ENCODE measurements at regions not wholly inside any gene's neighbourhood (a gene's known extent, or its start where the extent isn't known, plus 50 kb on each side); places are given as distances from the start of the nearest gene placed in this dataset.

DNA sequence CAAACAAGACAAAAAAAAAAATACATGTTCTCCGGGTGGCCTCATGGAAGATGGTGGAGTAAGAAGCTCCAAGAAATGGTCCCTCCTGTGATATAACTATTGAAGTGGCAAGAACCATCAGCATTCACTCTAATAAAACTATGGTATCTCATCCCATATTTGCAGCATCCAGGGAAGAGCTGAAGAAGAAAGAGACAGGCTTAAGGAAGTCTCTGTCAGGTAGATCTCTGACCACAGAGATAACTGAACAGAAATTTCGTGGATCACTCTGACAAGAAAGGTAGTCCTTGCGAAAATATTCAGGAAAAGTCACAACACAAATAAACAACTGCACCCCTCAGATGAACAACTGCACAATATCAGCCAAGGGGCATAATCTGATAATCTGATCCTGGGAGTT, 54.6 kb upstream of the IGLL5 start:
- CTCF ChIA-PET = interaction anchor here (1.5 kb wide), 1 partner anchor 17 kb away, joined by 3 read pairs; no protein-coding TSS in a partner anchor

DNA sequence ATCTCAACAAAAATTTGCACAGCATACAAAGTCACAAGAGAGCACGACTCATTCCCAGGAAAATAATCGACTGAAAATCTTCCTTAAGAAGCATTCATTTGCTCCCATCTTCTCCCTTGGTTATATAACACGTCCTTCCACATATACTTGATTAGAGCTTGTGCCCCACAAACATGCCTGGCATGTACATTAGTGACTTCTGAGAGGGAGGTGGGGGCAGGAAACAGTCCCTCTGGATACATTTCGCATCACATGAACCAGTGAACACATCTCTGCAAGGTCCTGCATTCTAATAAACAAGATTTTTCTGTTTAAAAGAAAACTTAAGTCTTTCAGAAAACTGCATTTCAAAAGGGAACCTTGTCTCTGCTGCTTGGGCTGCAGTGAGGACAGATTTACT, 54.1 kb upstream of the IGLL5 start:
- no peak for DNase-seq (ENCODE audit: low read depth, low spot score)
- no peak overlapping the region for H3K4me3 ChIP-seq (ENCODE audit: low read depth, low read length)
- ChIA-PET POLR2A (no interaction called here), CTCF (no interaction called here)
- TF ChIP-seq, protein P1, sequence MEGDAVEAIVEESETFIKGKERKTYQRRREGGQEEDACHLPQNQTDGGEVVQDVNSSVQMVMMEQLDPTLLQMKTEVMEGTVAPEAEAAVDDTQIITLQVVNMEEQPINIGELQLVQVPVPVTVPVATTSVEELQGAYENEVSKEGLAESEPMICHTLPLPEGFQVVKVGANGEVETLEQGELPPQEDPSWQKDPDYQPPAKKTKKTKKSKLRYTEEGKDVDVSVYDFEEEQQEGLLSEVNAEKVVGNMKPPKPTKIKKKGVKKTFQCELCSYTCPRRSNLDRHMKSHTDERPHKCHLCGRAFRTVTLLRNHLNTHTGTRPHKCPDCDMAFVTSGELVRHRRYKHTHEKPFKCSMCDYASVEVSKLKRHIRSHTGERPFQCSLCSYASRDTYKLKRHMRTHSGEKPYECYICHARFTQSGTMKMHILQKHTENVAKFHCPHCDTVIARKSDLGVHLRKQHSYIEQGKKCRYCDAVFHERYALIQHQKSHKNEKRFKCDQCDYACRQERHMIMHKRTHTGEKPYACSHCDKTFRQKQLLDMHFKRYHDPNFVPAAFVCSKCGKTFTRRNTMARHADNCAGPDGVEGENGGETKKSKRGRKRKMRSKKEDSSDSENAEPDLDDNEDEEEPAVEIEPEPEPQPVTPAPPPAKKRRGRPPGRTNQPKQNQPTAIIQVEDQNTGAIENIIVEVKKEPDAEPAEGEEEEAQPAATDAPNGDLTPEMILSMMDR (IDR thresholded peaks at IDR 0.05; ENCODE audit: insufficient read depth, low read length, missing control alignments) = no peak

More for the DNA sequence above, 54.6 kb upstream of the IGLL5 start:
- no peak overlapping the region for H3K4me3 ChIP-seq (ENCODE audit: low read depth, low read length)
- TF ChIP-seq, protein P1 (IDR thresholded peaks at IDR 0.05; ENCODE audit: insufficient read depth, low read length, missing control alignments) = no peak
- POLR2A ChIA-PET = no interaction called here
- DNase-seq (ENCODE audit: low read depth, low spot score) = no peak

DNA sequence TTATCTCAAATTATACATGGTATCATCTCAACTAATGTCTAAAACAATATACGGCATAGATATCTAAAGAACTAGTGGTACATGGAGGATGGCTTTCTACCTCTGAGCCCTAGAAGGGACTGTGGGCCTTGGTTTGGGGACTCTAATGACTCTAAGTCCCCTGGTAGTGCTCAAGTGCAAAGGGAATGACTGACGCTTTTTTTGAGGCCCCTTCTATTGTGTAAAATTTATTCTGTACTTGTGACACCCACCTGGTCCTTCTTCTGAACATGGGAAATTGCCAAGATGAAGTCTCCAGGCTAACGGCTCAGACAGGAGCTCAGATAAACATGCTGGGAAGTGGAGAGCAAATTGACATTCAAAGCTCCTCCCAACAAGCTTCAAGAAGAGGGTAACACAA, 53.4 kb upstream of the IGLL5 start:
- no peak for DNase-seq (ENCODE audit: low read depth, low spot score)
- CTCF ChIA-PET = interaction anchor here (0.9 to 1.1 kb wide), 2 partner anchors 14 to 15 kb away, joined by 3 read pairs; no protein-coding TSS in a partner anchor

DNA sequence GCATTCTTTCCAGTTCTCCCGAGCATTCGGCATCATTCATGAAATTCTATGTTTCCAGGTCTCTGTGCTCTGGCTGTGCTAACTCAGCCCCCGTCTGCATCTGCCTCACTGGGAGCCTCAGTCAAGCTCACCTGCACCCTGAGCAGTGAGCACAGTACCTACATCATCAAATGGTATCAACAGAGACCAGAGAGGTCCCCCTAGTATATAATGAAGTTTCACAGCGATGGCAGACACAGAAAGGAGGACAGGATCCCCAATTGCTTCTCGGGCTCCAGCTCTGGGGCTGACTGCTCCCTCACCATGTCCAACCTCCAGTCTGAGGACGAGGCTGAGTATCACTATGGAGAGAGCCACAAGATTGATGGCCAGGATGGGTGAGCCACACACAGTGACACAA, 52.8 kb upstream of the IGLL5 start:
- POLR2A ChIA-PET = no interaction called here
- no peak for DNase-seq (ENCODE audit: low read depth, low spot score)
- CTCF ChIA-PET = interaction anchor here (0.9 to 1.1 kb wide), 2 partner anchors 13 to 15 kb away, joined by 3 read pairs; no protein-coding TSS in a partner anchor
- TF ChIP-seq, protein P1 (IDR thresholded peaks at IDR 0.05; ENCODE audit: insufficient read depth, low read length, missing control alignments) = no peak
- no peak overlapping the region for H3K4me3 ChIP-seq (ENCODE audit: low read depth, low read length)

More for the DNA sequence above, 53.4 kb upstream of the IGLL5 start:
- TF ChIP-seq, protein P1 (IDR thresholded peaks at IDR 0.05; ENCODE audit: insufficient read depth, low read length, missing control alignments) = no peak
- POLR2A ChIA-PET = no interaction called here
- H3K4me3 ChIP-seq (ENCODE audit: low read depth, low read length) = no peak overlapping the region

DNA sequence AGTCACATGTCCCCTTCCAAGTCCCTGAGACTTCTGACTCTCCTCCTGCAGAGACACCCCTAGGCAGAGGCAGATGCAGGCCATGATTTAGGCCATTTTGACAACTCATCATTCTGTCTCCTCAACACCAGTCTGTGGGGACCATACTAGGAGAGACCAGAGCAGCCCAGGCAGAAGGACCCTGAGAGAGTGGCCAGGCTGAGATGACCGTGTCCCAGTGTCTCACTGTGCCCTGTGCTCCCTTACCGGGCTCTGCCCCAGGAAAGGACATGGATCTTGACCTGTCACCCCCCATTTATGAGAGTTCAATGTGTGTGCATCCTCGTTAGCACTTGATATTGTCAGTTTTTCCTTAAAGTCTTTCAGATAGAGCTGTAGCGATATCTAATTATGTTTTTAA, 52.4 kb upstream of the IGLL5 start:
- TF ChIP-seq, protein P1 (IDR thresholded peaks at IDR 0.05; ENCODE audit: insufficient read depth, low read length, missing control alignments) = no peak
- POLR2A ChIA-PET = no interaction called here
- no peak overlapping the region for H3K4me3 ChIP-seq (ENCODE audit: low read depth, low read length)
- CTCF ChIA-PET = interaction anchor here (1.1 to 1.4 kb wide), 2 partner anchors 12 to 14 kb away, joined by 3 to 4 read pairs; no protein-coding TSS in a partner anchor
- no peak for DNase-seq (ENCODE audit: low read depth, low spot score)

DNA sequence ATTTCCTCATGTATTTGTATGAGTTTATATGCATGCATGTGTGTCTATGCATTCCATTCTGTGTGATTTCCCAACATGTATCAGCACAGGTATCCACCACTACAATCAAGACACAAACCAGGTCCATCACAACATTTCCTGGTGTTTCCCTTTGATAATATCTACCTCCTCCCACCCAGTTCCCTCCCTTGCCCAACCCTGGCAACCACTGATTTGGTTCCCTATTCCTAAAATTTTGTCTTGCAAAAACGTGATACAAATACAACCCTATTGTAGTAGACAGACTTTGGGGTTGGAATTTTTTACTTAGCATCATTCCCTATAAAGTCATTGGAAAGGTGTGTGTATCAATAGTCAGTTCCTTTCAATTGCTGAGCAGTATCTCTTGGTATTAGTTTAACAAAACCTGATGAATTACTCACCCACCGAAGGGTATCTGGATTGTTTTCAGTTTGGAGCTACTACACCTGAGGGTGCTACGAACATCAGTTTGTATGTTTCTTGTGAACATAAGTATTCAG, 51.8 kb upstream of the IGLL5 start:
- CTCF ChIA-PET = interaction anchor here (1.4 kb wide), 1 partner anchor 11 kb away, joined by 4 read pairs; no protein-coding TSS in a partner anchor
- TF ChIP-seq, protein P1 (IDR thresholded peaks at IDR 0.05; ENCODE audit: insufficient read depth, low read length, missing control alignments) = no peak
- no peak for DNase-seq (ENCODE audit: low read depth, low spot score)
- H3K4me3 ChIP-seq (ENCODE audit: low read depth, low read length) = no peak overlapping the region
- POLR2A ChIA-PET = no interaction called here

Data from AG04449 (cell line).